Caco-2 (cell line): ENCODE measurements at regions not wholly inside any gene's neighbourhood (a gene's known extent, or its start where the extent isn't known, plus 50 kb on each side); places are given as distances from the start of the nearest gene placed in this dataset.

Experiments used
- BruUV-seq: library from RNA; stranded (reverse); fragments of 400-500 nt; replicated peaks from 2 replicates; lab custom pipeline; 2021; lab: Mats Ljungman, UMichigan
- CTCF ChIA-PET: fragments of 300-600 bp; sonication (Branson Sonifier 250); formaldehyde crosslinking; loops from one replicate; lab custom pipeline; 2022; ENCODE audit warnings: antibody characterized with exemption; lab: Charles Lee
- POLR2A ChIA-PET: fragments of 300-600 bp; sonication (Branson Sonifier 250); formaldehyde crosslinking; loops from one replicate; lab custom pipeline; 2022; ENCODE audit warnings: antibody characterized with exemption; lab: Charles Lee
- DNase-seq, 2 experiments: peaks; one replicate each; pipeline versions ENCODE4 v3.0.0 to v3.0.0-alpha.2; 2020 to 2022
- H3K27me3 ChIP-seq: replicated peaks from 2 replicates; pipeline ENCODE4 v1.6.0; 2011; ENCODE audit warnings: low read length; ENCODE audit not compliant: control insufficient read depth, insufficient read depth
- H3K36me3 ChIP-seq: 2 replicates; pipeline ENCODE4 v1.5.1; 2011; ENCODE audit warnings: low read length; ENCODE audit not compliant: control insufficient read depth, insufficient read depth
- H3K4me1 ChIP-seq: fragments of 250-450 bp; sonication (Bioruptor Pico); 2 replicates; pipeline ENCODE4 v1.5.1; 2020; ENCODE audit warnings: mild to moderate bottlenecking
- H3K4me3 ChIP-seq: 2 replicates; pipeline ENCODE4 v1.5.1; 2011; ENCODE audit warnings: low read depth, mild to moderate bottlenecking, control low read depth, low read length
- H3K9me3 ChIP-seq: fragments of 250-450 bp; sonication (Bioruptor Pico); 2 replicates; pipeline ENCODE4 v1.5.1; 2020; ENCODE audit warnings: mild to moderate bottlenecking, moderate library complexity
- H3K27ac Mint-ChIP-seq: one replicate; pipeline ENCODE4 v1.8.0; 2022; ENCODE audit warnings: mixed read lengths; ENCODE audit not compliant: unreplicated experiment
- H3K27me3 Mint-ChIP-seq: one replicate; pipeline ENCODE4 v1.8.0; 2022; ENCODE audit warnings: mixed read lengths; ENCODE audit not compliant: insufficient read depth, unreplicated experiment
- H3K36me3 Mint-ChIP-seq: one replicate; pipeline ENCODE4 v1.8.0; 2022; ENCODE audit warnings: mild to moderate bottlenecking, mixed read lengths; ENCODE audit not compliant: insufficient read depth, unreplicated experiment
- H3K4me1 Mint-ChIP-seq: one replicate; pipeline ENCODE4 v1.8.0; 2022; ENCODE audit warnings: low read depth, mixed read lengths; ENCODE audit not compliant: unreplicated experiment
- H3K4me3 Mint-ChIP-seq: one replicate; pipeline ENCODE4 v1.8.0; 2022; ENCODE audit warnings: mild to moderate bottlenecking, moderate library complexity, mixed read lengths; ENCODE audit not compliant: unreplicated experiment
- H3K9me3 Mint-ChIP-seq: one replicate; pipeline ENCODE4 v1.8.0; 2022; ENCODE audit warnings: mixed read lengths; ENCODE audit not compliant: unreplicated experiment
- CTCF ChIP-seq, 2 experiments: fragments of 200-600 bp in 1 of 2; IDR thresholded peaks; 1 replicate in 1 of 2; 2 replicates in 1 of 2; pipeline versions ENCODE4 v1.5.1 to v1.8.0; 2011 to 2022; ENCODE audit warnings: antibody characterized with exemption in 1 of 2, control low read depth in 1 of 2, inconsistent platforms in 1 of 2, low read depth in 1 of 2, low read length in 1 of 2, mild to moderate bottlenecking in 1 of 2, moderate library complexity in 1 of 2; ENCODE audit not compliant: insufficient read depth in 1 of 2, severe bottlenecking in 1 of 2, unreplicated experiment in 1 of 2
- intact Hi-C: fragments of 100-400 bp; cut with micrococcal nuclease; formaldehyde crosslinking; loops from one replicate; pipeline ENCODE4 v1.10.0; 2022; ENCODE audit not compliant: unreplicated experiment

GRCh38 chr5:89016741-89017303 lies 133.8 kb upstream of the MEF2C start:
- Mint-ChIP-seq H3K9me3 (no peaks in the 10 kb centered on the region), H3K27ac (no peak overlapping the region)
- H3K4me3 ChIP-seq = no peak overlapping the region

DNA sequence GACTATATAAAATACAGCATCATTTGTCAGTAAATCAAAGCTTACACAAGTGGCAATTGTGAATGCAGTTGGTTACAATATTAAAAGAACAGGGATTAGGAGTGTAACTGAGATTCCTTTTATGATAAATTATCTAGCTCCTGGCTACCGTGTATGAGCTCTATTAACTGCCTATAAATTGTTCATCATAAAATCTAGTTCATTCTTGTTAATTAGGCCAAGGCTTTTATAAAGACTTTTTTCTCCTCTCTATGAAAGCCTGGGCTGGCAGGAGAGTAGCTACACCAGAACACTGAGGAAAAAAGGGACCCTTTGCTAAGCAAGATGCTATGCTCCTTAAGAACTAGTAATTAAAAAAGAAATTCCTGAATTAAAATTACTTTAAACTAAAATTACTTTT lies 132.4 kb upstream of the MEF2C start:
- no peak overlapping the region for H3K4me3 ChIP-seq
- H3K9me3 ChIP-seq = no peaks in the 10 kb centered on the region
- DNase-seq = no peak
- TF ChIP-seq CTCF (IDR thresholded peaks at IDR 0.05; ENCODE audit: insufficient read depth in 1 of 2, low read depth in 1 of 2, low read length in 1 of 2, severe bottlenecking in 1 of 2, unreplicated experiment in 1 of 2) = no peak
- Mint-ChIP-seq H3K4me3 (no peak overlapping the region), H3K27me3 (peaks cover 3% of the 10 kb centered on the region), H3K4me1 (no peaks in the 10 kb centered on the region), H3K27ac (no peak overlapping the region), H3K9me3 (no peaks in the 10 kb centered on the region), H3K36me3 (no peaks in the 10 kb centered on the region)
- no peaks in the 10 kb centered on the region for H3K4me1 ChIP-seq
- ChIA-PET POLR2A (no interaction called here), CTCF (no interaction called here)
- no peaks in the 10 kb centered on the region for H3K27me3 ChIP-seq
- intact Hi-C loops = no loop called here
- H3K36me3 ChIP-seq = no peaks in the 10 kb centered on the region
- BruUV-seq = no TSS peak

More at GRCh38 chr5:89016741-89017303, 133.8 kb upstream of the MEF2C start:
- H3K9me3 ChIP-seq = no peaks in the 10 kb centered on the region
- POLR2A ChIA-PET = no interaction called here
- no peaks in the 10 kb centered on the region for H3K4me1 ChIP-seq
- no peaks in the 10 kb centered on the region for H3K36me3 ChIP-seq
- intact Hi-C loops = no loop called here
- no TSS peak for BruUV-seq
- Mint-ChIP-seq H3K36me3 (no peaks in the 10 kb centered on the region), H3K4me1 (no peaks in the 10 kb centered on the region), H3K27me3 (peaks cover 3% of the 10 kb centered on the region), H3K4me3 (no peak overlapping the region)
- no peak for DNase-seq
- H3K27me3 ChIP-seq = no peaks in the 10 kb centered on the region
- CTCF ChIA-PET = no interaction called here
- no peak for TF ChIP-seq CTCF (IDR thresholded peaks at IDR 0.05; ENCODE audit: insufficient read depth in 1 of 2, low read depth in 1 of 2, low read length in 1 of 2, severe bottlenecking in 1 of 2, unreplicated experiment in 1 of 2)

DNA sequence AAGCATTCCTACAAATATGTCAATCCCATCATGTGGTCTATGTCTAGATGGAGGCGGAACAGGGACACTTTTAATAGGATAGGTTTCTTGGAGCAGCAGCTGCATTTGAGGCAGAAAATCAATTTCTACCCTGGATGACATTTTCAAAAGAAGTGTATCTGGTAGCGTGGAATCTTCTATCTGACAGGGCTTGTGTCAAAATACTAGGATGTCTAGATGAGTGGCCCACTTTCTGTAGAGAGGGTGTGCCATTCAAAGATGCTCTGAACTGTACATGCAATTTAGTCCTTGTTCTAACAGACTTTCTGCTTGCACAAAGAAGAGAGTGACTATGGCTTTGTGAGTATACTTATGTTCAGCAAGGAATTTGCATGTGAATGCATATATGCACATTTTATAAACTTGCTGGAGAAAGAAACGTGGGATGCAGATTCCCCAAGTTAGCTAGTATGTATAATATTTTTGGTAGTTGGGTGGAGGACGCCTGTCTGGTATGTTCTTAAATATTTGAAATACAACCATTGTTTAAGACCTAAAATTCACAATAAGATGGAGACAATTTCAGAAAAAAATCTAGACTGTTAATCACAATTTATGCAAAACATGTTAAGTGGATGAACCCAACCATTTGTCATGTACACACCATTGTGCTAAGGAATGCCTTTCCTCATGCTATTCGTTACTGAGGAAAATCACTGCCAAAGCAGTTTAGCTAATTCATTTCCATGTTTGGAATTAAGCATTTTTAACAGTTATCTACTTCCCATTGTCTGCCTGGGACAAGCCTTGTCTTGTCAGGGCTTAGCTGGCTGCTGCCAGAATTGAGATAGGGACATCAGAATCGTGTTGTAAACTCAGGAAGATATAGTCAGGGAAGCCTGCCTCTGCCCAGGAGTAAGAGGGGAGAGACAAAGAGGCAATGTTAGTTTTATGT lies 129.1 kb upstream of the MEF2C start:
- H3K4me1 ChIP-seq = no peaks in the 10 kb centered on the region
- TF ChIP-seq CTCF (IDR thresholded peaks at IDR 0.05; ENCODE audit: insufficient read depth in 1 of 2, low read depth in 1 of 2, low read length in 1 of 2, severe bottlenecking in 1 of 2, unreplicated experiment in 1 of 2) = no peak
- no peaks in the 10 kb centered on the region for H3K9me3 ChIP-seq
- Mint-ChIP-seq H3K27me3 (no peaks in the 10 kb centered on the region), H3K36me3 (no peaks in the 10 kb centered on the region), H3K9me3 (no peaks in the 10 kb centered on the region), H3K4me3 (no peak overlapping the region), H3K4me1 (no peaks in the 10 kb centered on the region), H3K27ac (no peak overlapping the region)
- H3K4me3 ChIP-seq = no peak overlapping the region
- CTCF ChIA-PET = no interaction called here
- no peaks in the 10 kb centered on the region for H3K36me3 ChIP-seq
- BruUV-seq = no TSS peak
- no peaks in the 10 kb centered on the region for H3K27me3 ChIP-seq
- intact Hi-C loops = no loop called here
- POLR2A ChIA-PET = no interaction called here
- DNase-seq = no peak
